HCT116 (cell line): ENCODE measurements at regions not wholly inside any gene's neighbourhood (a gene's known extent, or its start where the extent isn't known, plus 50 kb on each side); places are given as distances from the start of the nearest gene placed in this dataset.

Source experiments
- ATAC-seq: fragments of 200-7000 bp; cut with Tn5 transposase; 2 replicates; pipeline ENCODE4 v1.9.1; 2020; ENCODE audit warnings: mild to moderate bottlenecking, moderate library complexity
- BruUV-seq: library from RNA; stranded (reverse); fragments of 400-500 nt; replicated peaks from 2 replicates; lab custom pipeline; 2021; lab: Mats Ljungman, UMichigan
- CTCF ChIA-PET: fragments of 300-600 bp; sonication (Branson Sonifier 250); formaldehyde crosslinking; loops from one replicate; lab custom pipeline; 2021; ENCODE audit warnings: antibody characterized with exemption; lab: Charles Lee
- POLR2A ChIA-PET: fragments of 300-600, 350-600 bp; sonication (Branson Sonifier 250); formaldehyde crosslinking; loops from one replicate; lab custom pipeline; 2021; ENCODE audit warnings: antibody characterized with exemption; lab: Charles Lee
- RAD21 ChIA-PET, 2 experiments: fragments of 300-600 bp; sonication (Branson Sonifier 250); formaldehyde crosslinking; loops; one replicate each; lab custom pipeline; 2023; ENCODE audit warnings: low total read pairs in 2 of 2; ENCODE audit not compliant: uncharacterized antibody in 2 of 2, unreplicated experiment in 2 of 2, low non-redundant PET in 1 of 2; lab: Charles Lee
- DNase-seq: peaks from one replicate; pipeline ENCODE4 v3.0.0-alpha.2; 2010; ENCODE audit warnings: low read depth, low spot score
- H2AFZ ChIP-seq: fragments of 200-600 bp; shearing (Covaris generic), sonication (generic); 2 replicates; pipeline ENCODE4 v1.6.1; 2017; ENCODE audit warnings: low read depth, mixed run types, mixed read lengths, antibody characterized with exemption, low read length; ENCODE audit not compliant: poor library complexity, severe bottlenecking
- H3K27ac ChIP-seq: 2 replicates; pipeline ENCODE4 v1.5.1; 2012; ENCODE audit warnings: low read depth, low read length
- H3K27me3 ChIP-seq: fragments of 200-600 bp; sonication (generic); 2 replicates; pipeline ENCODE4 v1.6.1; 2016; ENCODE audit warnings: mixed run types, low read length, mixed read lengths; ENCODE audit not compliant: insufficient read depth
- H3K36me3 ChIP-seq, 2 experiments: fragments of 200-500 bp in 1 of 2; fragments of 200-600 bp in 1 of 2; sonication (Bioruptor generic) in 1 of 2; sonication (generic) in 1 of 2; 2 replicates each; pipeline versions ENCODE4 v1.5.1 to v1.6.1; 2014 to 2016; ENCODE audit warnings: low read length in 2 of 2, inconsistent platforms in 1 of 2, mixed read lengths in 1 of 2, mixed run types in 1 of 2; ENCODE audit not compliant: insufficient read depth in 2 of 2, control insufficient read depth in 1 of 2
- H3K4me1 ChIP-seq, 2 experiments: fragments of 200-600 bp in 1 of 2; sonication (generic) in 1 of 2; 2 replicates each; pipeline versions ENCODE4 v1.5.1 to v1.6.1; 2012 to 2017; ENCODE audit warnings: low read length in 2 of 2, inconsistent platforms in 1 of 2, mild to moderate bottlenecking in 1 of 2, mixed read lengths in 1 of 2, mixed run types in 1 of 2, moderate library complexity in 1 of 2; ENCODE audit not compliant: insufficient read depth in 2 of 2, control insufficient read depth in 1 of 2
- H3K4me2 ChIP-seq: fragments of 200-600 bp; sonication (generic); 2 replicates; pipeline ENCODE4 v1.6.1; 2017; ENCODE audit warnings: mixed run types, low read length, mixed read lengths
- H3K4me3 ChIP-seq, 2 experiments: fragments of 200-600 bp in 1 of 2; sonication (generic) in 1 of 2; replicated peaks in 1 of 2; 2 replicates each; pipeline ENCODE4 v1.5.1; 2011 to 2016; ENCODE audit warnings: low read length in 2 of 2, control low read depth in 1 of 2, low read depth in 1 of 2, mild to moderate bottlenecking in 1 of 2, mixed read lengths in 1 of 2, mixed run types in 1 of 2
- H3K79me2 ChIP-seq: fragments of 200-600 bp; sonication (generic); 2 replicates; pipeline ENCODE4 v1.6.1; 2017; ENCODE audit warnings: mild to moderate bottlenecking, mixed run types, low read length, moderate library complexity, mixed read lengths; ENCODE audit not compliant: insufficient read depth
- H3K9ac ChIP-seq: fragments of 200-600 bp; sonication (generic); 2 replicates; pipeline ENCODE4 v1.6.1; 2016; ENCODE audit warnings: low read length, mixed read lengths
- H3K9me2 ChIP-seq: fragments of 200-600 bp; sonication (generic), shearing (Covaris generic); 2 replicates; pipeline ENCODE4 v1.6.1; 2017; ENCODE audit warnings: mixed run types, mild to moderate bottlenecking, moderate library complexity; ENCODE audit not compliant: insufficient read depth
- H3K9me3 ChIP-seq, 2 experiments: fragments of 200-500 bp in 1 of 2; fragments of 200-600 bp in 1 of 2; sonication (Bioruptor generic) in 1 of 2; sonication (generic) in 1 of 2; 2 replicates each; pipeline ENCODE4 v1.6.1; 2014 to 2017; ENCODE audit warnings: low read length in 2 of 2, mixed read lengths in 2 of 2, inconsistent platforms in 1 of 2, low read depth in 1 of 2, mild to moderate bottlenecking in 1 of 2, mixed run types in 1 of 2, moderate library complexity in 1 of 2; ENCODE audit not compliant: control insufficient read depth in 1 of 2, insufficient read depth in 1 of 2
- H4K20me1 ChIP-seq: fragments of 200-600 bp; sonication (generic), shearing (Covaris generic); 2 replicates; pipeline ENCODE4 v1.6.1; 2017; ENCODE audit warnings: mixed run types, mild to moderate bottlenecking, moderate library complexity; ENCODE audit not compliant: insufficient read depth
- ATF3 ChIP-seq: IDR thresholded peaks from 2 replicates; pipeline ENCODE4 v1.6.1; 2012
- CEBPB ChIP-seq: IDR thresholded peaks from 2 replicates; pipeline ENCODE4 v1.6.1; 2012; ENCODE audit warnings: low read depth
- CTCF ChIP-seq, 3 experiments: fragments of 200-600 bp in 1 of 3; sonication (generic) in 1 of 3; IDR thresholded peaks in 2 of 3; conservative IDR thresholded peaks in 1 of 3; 2 replicates each; pipeline ENCODE4 v1.5.1; 2012 to 2017; ENCODE audit warnings: low read depth in 2 of 3, low read length in 2 of 3, antibody characterized with exemption in 1 of 3, borderline replicate concordance in 1 of 3, control low read depth in 1 of 3, mild to moderate bottlenecking in 1 of 3, mixed read lengths in 1 of 3, mixed run types in 1 of 3, moderate library complexity in 1 of 3; ENCODE audit not compliant: insufficient read depth in 1 of 3
- EZH2 ChIP-seq: fragments of 200-600 bp; sonication (generic); IDR thresholded peaks from 2 replicates; pipeline ENCODE4 v1.6.1; 2017; ENCODE audit warnings: antibody characterized with exemption, mixed run types
- FOSL1 ChIP-seq: IDR thresholded peaks from 2 replicates; pipeline ENCODE4 v1.6.1; 2012; ENCODE audit warnings: low read depth
- JUND ChIP-seq: IDR thresholded peaks from 2 replicates; pipeline ENCODE4 v1.6.1; 2012
- POLR2AphosphoS5 ChIP-seq: IDR thresholded peaks from 2 replicates; pipeline ENCODE4 v1.6.1; 2011; ENCODE audit warnings: mild to moderate bottlenecking, low read depth, low read length, moderate library complexity
- RAD21 ChIP-seq: IDR thresholded peaks from 2 replicates; pipeline ENCODE4 v1.6.1; 2012; ENCODE audit warnings: low read depth, mild to moderate bottlenecking
- ZNF274 ChIP-seq: fragments of 200-500 bp; sonication (Bioruptor generic); IDR thresholded peaks from 2 replicates; pipeline ENCODE4 v1.6.1; 2014; ENCODE audit warnings: mild to moderate bottlenecking, low read depth, low read length, inconsistent platforms
- intact Hi-C: fragments of 100-400 bp; cut with micrococcal nuclease; formaldehyde crosslinking; loops from 2 replicates; pipeline ENCODE4 v1.10.0; 2022

GRCh38 chr20:22106308-22106938 is 401.0 kb downstream of the PAX1 start:
- POLR2A ChIA-PET = no interaction called here
- intact Hi-C loops = no loop called here
- Histone ChIP-seq H3K4me2 (no peak overlapping the region), H3K27ac (no peak overlapping the region), H3K9me3 (peaks cover 5 to 24% of the 10 kb centered on the region in 2 experiments; a peak in 2 of 4 replicates), H2AFZ (no peak overlapping the region), H3K79me2 (no peaks in the 10 kb centered on the region), H3K9ac (no peak overlapping the region), H3K36me3 (no peaks in the 10 kb centered on the region), H3K4me3 (no peak overlapping the region), H3K27me3 (no peaks in the 10 kb centered on the region), H4K20me1 (no peaks in the 10 kb centered on the region), H3K4me1 (no peaks in the 10 kb centered on the region), H3K9me2 (no peaks in the 10 kb centered on the region)
- DNase-seq (no peak), ATAC-seq (no peak)
- no peak for TF ChIP-seq FOSL1
- peak in 1 of 3 experiments; percentile 5; a peak in 1 of 6 replicates for TF ChIP-seq CTCF (IDR thresholded peaks at IDR 0.05 in 2 of 3, conservative IDR thresholded peaks at IDR 0.05 in 1 of 3; ENCODE audit: borderline replicate concordance in 1 of 3, insufficient read depth in 1 of 3, low read depth in 2 of 3, low read length in 2 of 3)
- CTCF ChIA-PET = no interaction called here
- no TSS peak for BruUV-seq
- RAD21 ChIA-PET = no interaction called here

GRCh38 chr20:22101606-22102005 is 396.1 kb downstream of the PAX1 start:
- no TSS peak for BruUV-seq
- H3K4me2 ChIP-seq = no peak overlapping the region
- intact Hi-C loops = no loop called here
- H3K27me3 ChIP-seq = no peaks in the 10 kb centered on the region
- no peaks in the 10 kb centered on the region for H3K79me2 ChIP-seq
- no peaks in the 10 kb centered on the region for H3K4me1 ChIP-seq
- no peaks in the 10 kb centered on the region for H3K9me2 ChIP-seq
- H2AFZ ChIP-seq = no peak overlapping the region
- CTCF ChIA-PET = no interaction called here
- H3K9me3 ChIP-seq = peaks cover under 1 to 19% of the 10 kb centered on the region in 2 experiments; a peak in 2 of 4 replicates
- no peak for DNase-seq
- no peak for TF ChIP-seq EZH2
- no peak for TF ChIP-seq JUND
- TF ChIP-seq ZNF274 = no peak
- TF ChIP-seq RAD21 = no peak
- no peak for TF ChIP-seq FOSL1
- TF ChIP-seq CEBPB = no peak
- TF ChIP-seq POLR2AphosphoS5 = no peak
- TF ChIP-seq ATF3 = no peak
- no peak overlapping the region for H3K9ac ChIP-seq
- H3K27ac ChIP-seq = no peak overlapping the region
- ATAC-seq = no peak
- no peak overlapping the region for H3K4me3 ChIP-seq
- H3K36me3 ChIP-seq = no peaks in the 10 kb centered on the region
- RAD21 ChIA-PET = no interaction called here
- POLR2A ChIA-PET = no interaction called here
- H4K20me1 ChIP-seq = no peaks in the 10 kb centered on the region
